ENCODE measurements at regions not wholly inside any gene's neighbourhood (a gene's known extent, or its start where the extent isn't known, plus 50 kb on each side); places are given as distances from the start of the nearest gene placed in this dataset.
A peak's percentile ranks its signal among the peaks of the same experiment; 100 is the strongest.

GRCh38 chr6:40263970-40264369 is 323.2 kb downstream of the LRFN2 start:
- DNase-seq, result no peak

GRCh38 chr6:40262363-40262762 is 324.8 kb downstream of the LRFN2 start:
- DNase-seq, result no peak

GRCh38 chr6:40258531-40258930 is 324.3 kb upstream of the MOCS1 start:
- DNase-seq, result no peak

GRCh38 chr6:40256831-40257230 is 322.6 kb upstream of the MOCS1 start:
- DNase-seq, result no peak

GRCh38 chr6:40256224-40256623 is 322.0 kb upstream of the MOCS1 start:
- DNase-seq, result no peak

GRCh38 chr6:40253420-40253819 is 319.2 kb upstream of the MOCS1 start:
- no peak for DNase-seq

- no peak for DNase-seq
Measured at GRCh38 chr6:40252531-40253258, 318.4 kb upstream of the MOCS1 start.

- peak; percentile 5 for DNase-seq
Measured at GRCh38 chr6:40251637-40252300, 317.5 kb upstream of the MOCS1 start.

GRCh38 chr6:40249935-40250334 is 315.7 kb upstream of the MOCS1 start:
- no peak for DNase-seq

- DNase-seq, result no peak
Measured at GRCh38 chr6:40247516-40248115, 313.4 kb upstream of the MOCS1 start.

- no peak for DNase-seq
Measured at GRCh38 chr6:40244699-40245098, 310.4 kb upstream of the MOCS1 start.

GRCh38 chr6:40232698-40233097 is 298.4 kb upstream of the MOCS1 start:
- DNase-seq, result no peak

GRCh38 chr6:40227735-40228134 is 293.5 kb upstream of the MOCS1 start:
- no peak for DNase-seq

- DNase-seq, result no peak
Measured at GRCh38 chr6:40222354-40222753, 288.1 kb upstream of the MOCS1 start.

GRCh38 chr6:40219799-40220198 is 285.5 kb upstream of the MOCS1 start:
- DNase-seq, result no peak

- no peak for DNase-seq
Measured at GRCh38 chr6:40210628-40211056, 276.4 kb upstream of the MOCS1 start.

- no peak for DNase-seq
Measured at GRCh38 chr6:40205801-40206200, 271.5 kb upstream of the MOCS1 start.

- DNase-seq, result no peak
Measured at GRCh38 chr6:40205004-40205403, 270.7 kb upstream of the MOCS1 start.

GRCh38 chr6:40197371-40197770 is 263.1 kb upstream of the MOCS1 start:
- no peak for DNase-seq

GRCh38 chr6:40196135-40196518 is 261.9 kb upstream of the MOCS1 start:
- DNase-seq, result no peak

- DNase-seq, result no peak
Measured at GRCh38 chr6:40195428-40196134, 261.3 kb upstream of the MOCS1 start.

GRCh38 chr6:40194447-40195170 is 260.3 kb upstream of the MOCS1 start:
- no peak for DNase-seq

GRCh38 chr6:40192516-40192915 is 258.3 kb upstream of the MOCS1 start:
- no peak for DNase-seq

Data from NCI-H2107 (cell line).